IMR-90 (cell line): ENCODE measurements at regions not wholly inside any gene's neighbourhood (a gene's known extent, or its start where the extent isn't known, plus 50 kb on each side); places are given as distances from the start of the nearest gene placed in this dataset.

Experiments used
- ATAC-seq: fragments of 200-7000 bp; cut with Tn5 transposase; 2 replicates; pipeline ENCODE4 v1.9.1; 2020; ENCODE audit warnings: low read depth, mild to moderate bottlenecking, moderate library complexity
- BruUV-seq: library from RNA; stranded (reverse); fragments of 400-500 nt; replicated peaks from 2 replicates; lab custom pipeline; 2021; lab: Mats Ljungman, UMichigan
- CTCF ChIA-PET: fragments of 300-600 bp; formaldehyde crosslinking; extraction: SDS; loops from one replicate; lab custom pipeline; 2021; ENCODE audit warnings: antibody characterized with exemption; lab: Yijun Ruan, JAX
- POLR2A ChIA-PET: fragments of 300-600 bp; sonication (Branson Sonifier 250); formaldehyde crosslinking; loops from one replicate; lab custom pipeline; 2022; ENCODE audit warnings: antibody characterized with exemption; ENCODE audit not compliant: unreplicated experiment; lab: Charles Lee
- DNase-seq: peaks from one replicate; pipeline ENCODE4 v3.0.0; 2013
- H2AFZ ChIP-seq: replicated peaks from 2 replicates; pipeline ENCODE3; 2013; ENCODE audit warnings: low read length, mild to moderate bottlenecking; ENCODE audit not compliant: poor library complexity
- H2AK5ac ChIP-seq: 2 replicates; pipeline ENCODE4 v1.6.1; 2013; ENCODE audit warnings: low read depth, low read length, inconsistent platforms
- H2AK9ac ChIP-seq: replicated peaks from 2 replicates; pipeline ENCODE3; 2013; ENCODE audit warnings: mild to moderate bottlenecking, low read depth, low read length, moderate library complexity; ENCODE audit not compliant: poor library complexity
- H2BK120ac ChIP-seq: 2 replicates; pipeline ENCODE4 v1.6.1; 2013; ENCODE audit warnings: low read depth, low read length, inconsistent platforms
- H2BK15ac ChIP-seq: 3 replicates; pipeline ENCODE4 v1.6.1; 2013; ENCODE audit warnings: low read depth, low read length, inconsistent platforms
- H2BK20ac ChIP-seq: 2 replicates; pipeline ENCODE4 v1.6.1; 2013; ENCODE audit warnings: low read depth, mild to moderate bottlenecking, inconsistent platforms, low read length, moderate library complexity
- H2BK5ac ChIP-seq: 2 replicates; pipeline ENCODE4 v1.6.1; 2013; ENCODE audit warnings: mild to moderate bottlenecking, low read depth, low read length, inconsistent platforms; ENCODE audit not compliant: poor library complexity, severe bottlenecking
- H3K14ac ChIP-seq: replicated peaks from 2 replicates; pipeline ENCODE4 v1.6.1; 2013; ENCODE audit warnings: low read depth, low read length, inconsistent platforms
- H3K18ac ChIP-seq: 2 replicates; pipeline ENCODE4 v1.6.1; 2013; ENCODE audit warnings: low read depth, low read length, control low read depth
- H3K23ac ChIP-seq: 2 replicates; pipeline ENCODE4 v1.6.1; 2013; ENCODE audit warnings: low read depth, low read length, inconsistent platforms
- H3K27ac ChIP-seq: 2 replicates; pipeline ENCODE4 v1.5.1; 2013; ENCODE audit warnings: mild to moderate bottlenecking, control low read depth, low read length; ENCODE audit not compliant: insufficient read depth
- H3K27me3 ChIP-seq: 2 replicates; pipeline ENCODE4 v1.6.1; 2013; ENCODE audit warnings: low read length; ENCODE audit not compliant: control insufficient read depth, insufficient read depth
- H3K36me3 ChIP-seq: 2 replicates; pipeline ENCODE4 v1.6.1; 2013; ENCODE audit warnings: low read length, mixed read lengths; ENCODE audit not compliant: control insufficient read depth, insufficient read depth
- H3K4ac ChIP-seq: 2 replicates; pipeline ENCODE4 v1.6.1; 2013; ENCODE audit warnings: low read depth, low read length, inconsistent platforms
- H3K4me1 ChIP-seq: 2 replicates; pipeline ENCODE4 v1.6.1; 2013; ENCODE audit warnings: low read length, mixed read lengths; ENCODE audit not compliant: control insufficient read depth, insufficient read depth
- H3K4me2 ChIP-seq: 2 replicates; pipeline ENCODE4 v1.6.1; 2013; ENCODE audit warnings: low read depth, mild to moderate bottlenecking, control low read depth, low read length, moderate library complexity
- H3K4me3 ChIP-seq: 2 replicates; pipeline ENCODE4 v1.5.1; 2013; ENCODE audit warnings: low read depth, mild to moderate bottlenecking, control low read depth, low read length, moderate library complexity; ENCODE audit not compliant: insufficient read depth
- H3K56ac ChIP-seq: 2 replicates; pipeline ENCODE4 v1.6.1; 2013; ENCODE audit warnings: low read length, inconsistent platforms; ENCODE audit not compliant: insufficient read depth; ENCODE audit errors: extremely low read depth
- H3K79me1 ChIP-seq, 2 experiments: 2 replicates each; pipeline ENCODE4 v1.6.1; 2013; ENCODE audit warnings: low read length in 2 of 2, inconsistent platforms in 1 of 2, low read depth in 1 of 2
- H3K9ac ChIP-seq: 2 replicates; pipeline ENCODE4 v1.6.1; 2013; ENCODE audit warnings: low read depth, low read length, control low read depth
- H3K9me1 ChIP-seq: 2 replicates; pipeline ENCODE4 v1.6.1; 2013; ENCODE audit warnings: low read length, inconsistent platforms; ENCODE audit not compliant: insufficient read depth
- H3K9me3 ChIP-seq: 2 replicates; pipeline ENCODE4 v1.6.1; 2013; ENCODE audit warnings: low read length; ENCODE audit not compliant: control insufficient read depth, insufficient read depth
- H4K20me1 ChIP-seq: 2 replicates; pipeline ENCODE4 v1.6.1; 2013; ENCODE audit warnings: low read length, inconsistent platforms; ENCODE audit not compliant: insufficient read depth
- H4K5ac ChIP-seq: 2 replicates; pipeline ENCODE4 v1.6.1; 2013; ENCODE audit warnings: mild to moderate bottlenecking, low read depth, low read length, control low read depth
- H4K8ac ChIP-seq, 2 experiments: 2 replicates each; pipeline ENCODE4 v1.6.1; 2013; ENCODE audit warnings: low read depth in 2 of 2, low read length in 2 of 2, control low read depth in 1 of 2, inconsistent platforms in 1 of 2
- H4K91ac ChIP-seq: 2 replicates; pipeline ENCODE4 v1.6.1; 2013; ENCODE audit warnings: low read depth, low read length, inconsistent platforms; ENCODE audit not compliant: insufficient read depth
- ELK1 ChIP-seq: fragments of 150-350 bp; IDR thresholded peaks from 2 replicates; pipeline ENCODE4 v1.6.1; 2016; ENCODE audit warnings: low read depth, mild to moderate bottlenecking, low read length, moderate library complexity, borderline replicate concordance
- RCOR1 ChIP-seq: IDR thresholded peaks from 2 replicates; pipeline ENCODE4 v1.6.1; 2012; ENCODE audit warnings: mild to moderate bottlenecking, low read length, improper control_type of control experiment; ENCODE audit not compliant: insufficient replicate concordance
- WGBS, 2 experiments: methylation state at CpG; one replicate each; pipeline versions ENCODE4 v1.1.5 to v1.1.7; 2013; ENCODE audit warnings: missing lambda C conversion rate in 2 of 2; ENCODE audit not compliant: insufficient read length in 1 of 2; ENCODE audit errors: extremely low coverage in 2 of 2; 5-methylcytosine and 5-hydroxymethylcytosine counted together
- dilution Hi-C: fragments of 300-500 bp; cut with HindIII; formaldehyde crosslinking; loops from one replicate; pipeline ENCODE4 v1.14.3; 2018; ENCODE audit warnings: low sequenced_read_pairs; ENCODE audit not compliant: unreplicated experiment
- in situ Hi-C: fragments of 300-500 bp; cut with MboI; formaldehyde crosslinking; loops from 3 replicates; pipeline ENCODE4 v1.14.3; 2019; ENCODE audit warnings: low sequenced_read_pairs, inconsistent platforms, mixed read lengths
- intact Hi-C: fragments of 100-400 bp; cut with micrococcal nuclease; formaldehyde crosslinking; loops from 2 replicates; pipeline ENCODE4 v1.10.0; 2022

- H2BK20ac ChIP-seq, result no peak overlapping the region
- no peak overlapping the region for H2AFZ ChIP-seq
- TF ChIP-seq ELK1 (no peak), RCOR1 (no peak)
- no peak overlapping the region for H3K4me3 ChIP-seq
- H3K18ac ChIP-seq, result no peak overlapping the region
- in situ Hi-C loops, result no loop called here
- no peak overlapping the region for H3K9ac ChIP-seq
- H3K27ac ChIP-seq, result no peak overlapping the region
- H3K4me1 ChIP-seq, result peaks cover 3% of the 10 kb centered on the region
- no peak overlapping the region for H2BK5ac ChIP-seq
- CTCF ChIA-PET, result interaction anchor here (0.9 kb wide), 1 partner anchor 12 kb away, joined by 3 read pairs; no protein-coding TSS in a partner anchor
- no peak overlapping the region for H3K4ac ChIP-seq
- 89% methylated on average over 1 of the region's 2 CpGs; no CpG with 5 or more reads in 1 of the 2 experiments for WGBS, 2 experiments
- H3K9me1 ChIP-seq, result peaks cover 8% of the 10 kb centered on the region
- no peaks in the 10 kb centered on the region for H3K79me1 ChIP-seq
- 0 out of 3 replicates have a peak overlapping the region, but pooled peaks have one; percentile 36 for H2BK15ac ChIP-seq
- H4K20me1 ChIP-seq, result no peaks in the 10 kb centered on the region
- H2BK120ac ChIP-seq, result peak overlapping the region; percentile 3; the same call in 1 of the 2 replicates
- dilution Hi-C loops, result no loop called here
- no peak overlapping the region for H3K56ac ChIP-seq
- intact Hi-C loops, result no loop called here
- no peak overlapping the region for H3K23ac ChIP-seq
- BruUV-seq, result no TSS peak
- no peak overlapping the region for H2AK5ac ChIP-seq
- no peak overlapping the region for H4K5ac ChIP-seq
- DNase-seq (no peak), ATAC-seq (no peak)
- peak overlapping the region; percentile 13; the same call in 1 of the 2 replicates for H4K91ac ChIP-seq
- H3K36me3 ChIP-seq, result no peaks in the 10 kb centered on the region
- H4K8ac ChIP-seq, result no peak overlapping the region; a peak in 1 of 4 replicates
- H2AK9ac ChIP-seq, result no peak overlapping the region
- no peaks in the 10 kb centered on the region for H3K27me3 ChIP-seq
- H3K4me2 ChIP-seq, result no peak overlapping the region
- POLR2A ChIA-PET, result no interaction called here
- no peak overlapping the region for H3K14ac ChIP-seq
- H3K9me3 ChIP-seq, result peaks cover 3% of the 10 kb centered on the region; the same call in 1 of the 2 replicates
These were observed 97.0 kb upstream of the ANKRD55 start for GRCh38 chr5:56330167-56330566.
